DND-41 (cell line): ENCODE measurements at regions not wholly inside any gene's neighbourhood (a gene's known extent, or its start where the extent isn't known, plus 50 kb on each side); places are given as distances from the start of the nearest gene placed in this dataset.

ENCODE experiments used
- ATAC-seq: fragments of 200-7000 bp; cut with Tn5 transposase; 3 replicates; pipeline ENCODE4 v1.9.1; 2021; ENCODE audit warnings: low read depth; ENCODE audit not compliant: insufficient read depth
- DNase-seq: peaks from one replicate; pipeline ENCODE4 v3.0.0-alpha.2; 2020
- H2AFZ ChIP-seq: 2 replicates; pipeline ENCODE4 v1.6.0; 2012; ENCODE audit warnings: low read depth, low read length
- H3K27ac ChIP-seq: 2 replicates; pipeline ENCODE4 v1.5.1; 2012; ENCODE audit warnings: low read length, inconsistent platforms
- H3K27me3 ChIP-seq: fragments of 200-600 bp; sonication (generic); 2 replicates; pipeline ENCODE4 v1.6.0; 2012; ENCODE audit warnings: low read length, mild to moderate bottlenecking, inconsistent platforms; ENCODE audit not compliant: insufficient read depth, poor library complexity
- H3K36me3 ChIP-seq: 2 replicates; pipeline ENCODE4 v1.5.1; 2012; ENCODE audit warnings: low read length, inconsistent platforms; ENCODE audit not compliant: insufficient read depth
- H3K4me1 ChIP-seq: 2 replicates; pipeline ENCODE4 v1.5.1; 2012; ENCODE audit warnings: mild to moderate bottlenecking, low read length; ENCODE audit not compliant: insufficient read depth
- H3K4me2 ChIP-seq: 2 replicates; pipeline ENCODE4 v1.6.0; 2012; ENCODE audit warnings: mild to moderate bottlenecking, moderate library complexity, low read length, inconsistent platforms; ENCODE audit not compliant: insufficient read depth
- H3K4me3 ChIP-seq, 2 experiments: fragments of 200-600 bp in 1 of 2; shearing (Covaris generic) in 1 of 2; 2 replicates each; pipeline ENCODE4 v1.5.1; 2012 to 2016; ENCODE audit warnings: inconsistent platforms in 2 of 2, low read length in 2 of 2, mild to moderate bottlenecking in 2 of 2, low read depth in 1 of 2, moderate library complexity in 1 of 2
- H3K79me2 ChIP-seq: 2 replicates; pipeline ENCODE4 v1.6.0; 2012; ENCODE audit warnings: low read length, inconsistent platforms; ENCODE audit not compliant: insufficient read depth
- H3K9ac ChIP-seq: 2 replicates; pipeline ENCODE4 v1.6.0; 2012; ENCODE audit warnings: low read depth, mild to moderate bottlenecking, inconsistent platforms, low read length, moderate library complexity
- H3K9me3 ChIP-seq: 2 replicates; pipeline ENCODE4 v1.5.1; 2012; ENCODE audit warnings: low read length, moderate library complexity, mild to moderate bottlenecking, inconsistent platforms; ENCODE audit not compliant: insufficient read depth, severe bottlenecking
- H4K20me1 ChIP-seq: 2 replicates; pipeline ENCODE4 v1.6.0; 2012; ENCODE audit warnings: low read length; ENCODE audit not compliant: insufficient read depth
- CTCF ChIP-seq: IDR thresholded peaks from 2 replicates; pipeline ENCODE4 v1.5.1; 2012; ENCODE audit warnings: borderline replicate concordance, low read length, moderate library complexity, mild to moderate bottlenecking; ENCODE audit not compliant: poor library complexity, severe bottlenecking; ENCODE audit errors: extremely low read depth
- EZH2 ChIP-seq: IDR thresholded peaks from 3 replicates; pipeline ENCODE4 v1.6.1; 2012; ENCODE audit warnings: borderline replicate concordance, low read depth, mild to moderate bottlenecking, moderate library complexity, low read length, inconsistent platforms; ENCODE audit not compliant: severe bottlenecking

GRCh38 chr3:13160619-13161018 lies 87.4 kb upstream of the IQSEC1 start:
- Histone ChIP-seq H2AFZ (no peak overlapping the region), H3K9ac (no peak overlapping the region), H3K27ac (no peak overlapping the region), H3K4me1 (no peaks in the 10 kb centered on the region), H4K20me1 (no peaks in the 10 kb centered on the region), H3K79me2 (no peaks in the 10 kb centered on the region), H3K4me2 (no peak overlapping the region), H3K27me3 (no peaks in the 10 kb centered on the region), H3K36me3 (no peaks in the 10 kb centered on the region), H3K4me3 (no peak overlapping the region), H3K9me3 (peaks cover 3% of the 10 kb centered on the region)
- ATAC-seq (0 out of 3 replicates have a peak, but pooled peaks have one; percentile 19), DNase-seq (no peak)
- no peak for TF ChIP-seq EZH2
- no peak for TF ChIP-seq CTCF

GRCh38 chr3:13159890-13160289 lies 86.7 kb upstream of the IQSEC1 start:
- H3K36me3 ChIP-seq: no peaks in the 10 kb centered on the region
- H3K79me2 ChIP-seq: no peaks in the 10 kb centered on the region
- no peak overlapping the region for H3K9ac ChIP-seq
- H3K4me1 ChIP-seq: no peaks in the 10 kb centered on the region
- no peak overlapping the region for H2AFZ ChIP-seq
- TF ChIP-seq EZH2: no peak
- no peak for TF ChIP-seq CTCF
- H3K27ac ChIP-seq: no peak overlapping the region
- H3K9me3 ChIP-seq: peaks cover 6% of the 10 kb centered on the region
- no peak overlapping the region for H3K4me2 ChIP-seq
- H4K20me1 ChIP-seq: no peaks in the 10 kb centered on the region
- no peaks in the 10 kb centered on the region for H3K27me3 ChIP-seq
- ATAC-seq (no peak), DNase-seq (no peak)
- no peak overlapping the region for H3K4me3 ChIP-seq

GRCh38 chr3:13158871-13159270 lies 85.6 kb upstream of the IQSEC1 start:
- H3K27me3 ChIP-seq: no peaks in the 10 kb centered on the region
- H3K9me3 ChIP-seq: peaks cover 6% of the 10 kb centered on the region
- H3K4me3 ChIP-seq: no peak overlapping the region
- no peaks in the 10 kb centered on the region for H3K36me3 ChIP-seq
- no peaks in the 10 kb centered on the region for H3K79me2 ChIP-seq
- H3K4me1 ChIP-seq: no peaks in the 10 kb centered on the region
- DNase-seq: no peak
- H3K27ac ChIP-seq: no peak overlapping the region
- H3K4me2 ChIP-seq: no peak overlapping the region
- no peaks in the 10 kb centered on the region for H4K20me1 ChIP-seq
- H2AFZ ChIP-seq: no peak overlapping the region
- no peak for TF ChIP-seq CTCF
- no peak for TF ChIP-seq EZH2
- ATAC-seq: no peak
- H3K9ac ChIP-seq: no peak overlapping the region

- no peaks in the 10 kb centered on the region for H3K27me3 ChIP-seq
- no peaks in the 10 kb centered on the region for H3K36me3 ChIP-seq
- H3K9ac ChIP-seq: no peak overlapping the region
- H2AFZ ChIP-seq: no peak overlapping the region
- peaks cover 6% of the 10 kb centered on the region for H3K9me3 ChIP-seq
- H3K4me3 ChIP-seq: no peak overlapping the region
- no peak for DNase-seq
- no peak overlapping the region for H3K27ac ChIP-seq
- H3K79me2 ChIP-seq: no peaks in the 10 kb centered on the region
- TF ChIP-seq CTCF (no peak), EZH2 (no peak)
- H3K4me2 ChIP-seq: no peak overlapping the region
- no peak for ATAC-seq
- no peaks in the 10 kb centered on the region for H3K4me1 ChIP-seq
- H4K20me1 ChIP-seq: no peaks in the 10 kb centered on the region
Observed at GRCh38 chr3:13158408-13158807, 85.2 kb upstream of the IQSEC1 start.
